ENCODE measurements at regions not wholly inside any gene's neighbourhood (a gene's known extent, or its start where the extent isn't known, plus 50 kb on each side); places are given as distances from the start of the nearest gene placed in this dataset.

DNA sequence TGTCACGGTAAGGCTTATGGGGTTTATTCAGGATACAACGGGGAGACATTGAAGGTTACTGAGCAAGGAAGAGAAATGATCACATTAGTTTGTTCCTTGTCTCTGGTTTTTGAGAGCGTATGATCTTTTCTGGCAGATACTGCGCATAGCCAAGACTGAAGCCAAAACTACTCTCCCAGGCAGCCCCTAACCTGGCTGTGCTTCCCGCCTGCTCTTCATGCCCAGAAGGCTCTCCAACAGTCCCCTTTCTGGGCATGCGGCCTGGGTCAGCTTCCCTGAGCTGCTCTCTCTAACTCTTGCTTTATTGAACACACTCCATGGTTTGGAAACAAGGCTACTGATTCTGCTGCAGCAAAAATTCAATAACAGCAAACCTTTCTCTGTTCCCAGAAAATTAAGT is 306.6 kb downstream of the BUD13 start:
- TF ChIP-seq, protein P1, sequence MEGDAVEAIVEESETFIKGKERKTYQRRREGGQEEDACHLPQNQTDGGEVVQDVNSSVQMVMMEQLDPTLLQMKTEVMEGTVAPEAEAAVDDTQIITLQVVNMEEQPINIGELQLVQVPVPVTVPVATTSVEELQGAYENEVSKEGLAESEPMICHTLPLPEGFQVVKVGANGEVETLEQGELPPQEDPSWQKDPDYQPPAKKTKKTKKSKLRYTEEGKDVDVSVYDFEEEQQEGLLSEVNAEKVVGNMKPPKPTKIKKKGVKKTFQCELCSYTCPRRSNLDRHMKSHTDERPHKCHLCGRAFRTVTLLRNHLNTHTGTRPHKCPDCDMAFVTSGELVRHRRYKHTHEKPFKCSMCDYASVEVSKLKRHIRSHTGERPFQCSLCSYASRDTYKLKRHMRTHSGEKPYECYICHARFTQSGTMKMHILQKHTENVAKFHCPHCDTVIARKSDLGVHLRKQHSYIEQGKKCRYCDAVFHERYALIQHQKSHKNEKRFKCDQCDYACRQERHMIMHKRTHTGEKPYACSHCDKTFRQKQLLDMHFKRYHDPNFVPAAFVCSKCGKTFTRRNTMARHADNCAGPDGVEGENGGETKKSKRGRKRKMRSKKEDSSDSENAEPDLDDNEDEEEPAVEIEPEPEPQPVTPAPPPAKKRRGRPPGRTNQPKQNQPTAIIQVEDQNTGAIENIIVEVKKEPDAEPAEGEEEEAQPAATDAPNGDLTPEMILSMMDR (IDR thresholded peaks at IDR 0.05): no peak
- TF ChIP-seq EP300 (IDR thresholded peaks at IDR 0.05): no peak
